GM12891 (cell line): ENCODE measurements at regions not wholly inside any gene's neighbourhood (a gene's known extent, or its start where the extent isn't known, plus 50 kb on each side); places are given as distances from the start of the nearest gene placed in this dataset.

Experiments used
- POLR2A ChIP-seq: IDR thresholded peaks from 2 replicates; pipeline ENCODE4 v1.6.1; 2011; ENCODE audit warnings: low read depth, low read length, control low read depth
- POLR2AphosphoS5 ChIP-seq: IDR thresholded peaks from 2 replicates; pipeline ENCODE4 v1.6.1; 2011; ENCODE audit warnings: low read depth, low read length, control low read depth
- POU2F2 ChIP-seq: IDR thresholded peaks from 2 replicates; pipeline ENCODE4 v1.6.1; 2011; ENCODE audit warnings: low read depth, mild to moderate bottlenecking, control low read depth, low read length, moderate library complexity

DNA sequence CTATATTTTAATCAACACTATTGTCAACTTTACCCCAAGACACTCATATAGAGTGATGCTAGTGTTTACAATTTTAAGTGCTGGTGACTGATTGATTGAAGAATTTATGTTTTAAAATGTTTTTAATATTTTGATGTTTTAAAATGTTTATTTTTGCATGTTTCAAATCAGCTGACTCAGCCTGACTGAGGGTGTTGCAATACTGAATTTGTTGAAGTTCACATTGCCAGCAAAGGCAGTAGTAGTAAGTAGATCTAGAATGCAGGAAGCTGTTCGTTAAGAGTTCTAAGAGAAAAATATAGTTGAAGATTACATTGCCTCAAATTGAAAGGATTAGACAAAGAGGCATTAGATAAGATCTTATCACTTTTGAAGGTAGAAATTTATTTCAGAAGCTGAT, 977.6 kb downstream of the IGSF11 start:
- TF ChIP-seq POU2F2 (no peak), POLR2AphosphoS5 (no peak), POLR2A (no peak)
